H9 (cell line): ENCODE measurements at regions not wholly inside any gene's neighbourhood (a gene's known extent, or its start where the extent isn't known, plus 50 kb on each side); places are given as distances from the start of the nearest gene placed in this dataset.

Experiments used
- DNase-seq: peaks from one replicate; pipeline ENCODE4 v3.0.0-alpha.2; 2017
- H2AFZ ChIP-seq: one replicate; pipeline ENCODE4 v1.6.1; 2013; ENCODE audit warnings: mild to moderate bottlenecking, low read length, control low read depth, moderate library complexity
- H2AK5ac ChIP-seq: 2 replicates; pipeline ENCODE4 v1.6.1; 2013; ENCODE audit warnings: low read length, control low read depth, mixed read lengths; ENCODE audit not compliant: insufficient read length
- H2BK120ac ChIP-seq: one replicate; pipeline ENCODE4 v1.6.1; 2013; ENCODE audit warnings: low read depth, mild to moderate bottlenecking, low read length, control low read depth, inconsistent platforms; ENCODE audit not compliant: poor library complexity, severe bottlenecking
- H2BK12ac ChIP-seq: 2 replicates; pipeline ENCODE4 v1.6.1; 2013; ENCODE audit warnings: low read length, control low read depth, mixed read lengths, low read depth; ENCODE audit not compliant: insufficient read length
- H2BK15ac ChIP-seq: 2 replicates; pipeline ENCODE4 v1.6.1; 2013; ENCODE audit warnings: low read depth, low read length, control low read depth
- H2BK20ac ChIP-seq: one replicate; pipeline ENCODE4 v1.6.1; 2013; ENCODE audit warnings: low read depth, mild to moderate bottlenecking, low read length, control low read depth, inconsistent platforms; ENCODE audit not compliant: poor library complexity, severe bottlenecking
- H2BK5ac ChIP-seq: 2 replicates; pipeline ENCODE4 v1.6.1; 2013; ENCODE audit warnings: low read length, control low read depth, mixed read lengths; ENCODE audit not compliant: insufficient read length
- H3K14ac ChIP-seq: 2 replicates; pipeline ENCODE4 v1.6.1; 2013; ENCODE audit warnings: low read length, control low read depth; ENCODE audit not compliant: insufficient read depth
- H3K18ac ChIP-seq: 2 replicates; pipeline ENCODE4 v1.6.1; 2013; ENCODE audit warnings: low read depth, mild to moderate bottlenecking, mixed read lengths, low read length, control low read depth; ENCODE audit not compliant: insufficient read length
- H3K23ac ChIP-seq: 2 replicates; pipeline ENCODE4 v1.6.1; 2013; ENCODE audit warnings: low read length, control low read depth, mixed read lengths, low read depth; ENCODE audit not compliant: insufficient read length
- H3K23me2 ChIP-seq: 2 replicates; pipeline ENCODE4 v1.6.1; 2013; ENCODE audit warnings: low read depth, mild to moderate bottlenecking, mixed read lengths, low read length, control low read depth; ENCODE audit not compliant: insufficient read length, poor library complexity, severe bottlenecking
- H3K27ac ChIP-seq: 2 replicates; pipeline ENCODE4 v1.5.1; 2013; ENCODE audit warnings: low read length, control low read depth, mixed read lengths, low read depth; ENCODE audit not compliant: insufficient read length
- H3K27me3 ChIP-seq: 2 replicates; pipeline ENCODE4 v1.6.1; 2013; ENCODE audit warnings: low read length, control low read depth, inconsistent platforms; ENCODE audit not compliant: insufficient read depth
- H3K4ac ChIP-seq: 2 replicates; pipeline ENCODE4 v1.6.1; 2013; ENCODE audit warnings: low read depth, mild to moderate bottlenecking, control low read depth, inconsistent platforms, low read length, moderate library complexity
- H3K4me1 ChIP-seq: 2 replicates; pipeline ENCODE4 v1.6.1; 2013; ENCODE audit warnings: low read length, control low read depth, inconsistent platforms; ENCODE audit not compliant: insufficient read depth
- H3K4me2 ChIP-seq: 2 replicates; pipeline ENCODE4 v1.6.1; 2013; ENCODE audit warnings: low read length, control low read depth, mixed read lengths; ENCODE audit not compliant: insufficient read length, insufficient read depth
- H3K56ac ChIP-seq: 2 replicates; pipeline ENCODE4 v1.6.1; 2013; ENCODE audit warnings: low read depth, mild to moderate bottlenecking, mixed read lengths, low read length, control low read depth; ENCODE audit not compliant: insufficient read length
- H3K79me1 ChIP-seq: 2 replicates; pipeline ENCODE4 v1.6.1; 2013; ENCODE audit warnings: low read depth, mild to moderate bottlenecking, moderate library complexity, low read length, control low read depth, inconsistent platforms; ENCODE audit not compliant: insufficient read depth, poor library complexity, severe bottlenecking
- H3K79me2 ChIP-seq: 2 replicates; pipeline ENCODE4 v1.6.1; 2013; ENCODE audit warnings: low read length, control low read depth, inconsistent platforms; ENCODE audit not compliant: insufficient read depth
- H3K9ac ChIP-seq: 2 replicates; pipeline ENCODE4 v1.6.1; 2013; ENCODE audit warnings: low read length, control low read depth, mixed read lengths; ENCODE audit not compliant: insufficient read length; ENCODE audit errors: extremely low read depth
- H3K9me3 ChIP-seq: one replicate; pipeline ENCODE4 v1.6.1; 2013; ENCODE audit warnings: low read depth, low read length, inconsistent platforms; ENCODE audit not compliant: control insufficient read depth
- H3T11ph ChIP-seq: one replicate; pipeline ENCODE4 v1.6.1; 2013; ENCODE audit warnings: mild to moderate bottlenecking, low read length, control low read depth, inconsistent platforms
- H4K20me1 ChIP-seq: one replicate; pipeline ENCODE4 v1.6.1; 2013; ENCODE audit not compliant: control insufficient read depth, insufficient read length, insufficient read depth
- H4K5ac ChIP-seq: 2 replicates; pipeline ENCODE4 v1.6.1; 2013; ENCODE audit warnings: low read depth, mild to moderate bottlenecking, mixed read lengths, low read length, control low read depth; ENCODE audit not compliant: insufficient read length
- H4K8ac ChIP-seq: replicated peaks from 2 replicates; pipeline ENCODE4 v1.6.1; 2013; ENCODE audit warnings: low read length, control low read depth, mixed read lengths, low read depth; ENCODE audit not compliant: insufficient read length
- H4K91ac ChIP-seq: 2 replicates; pipeline ENCODE4 v1.6.1; 2013; ENCODE audit warnings: low read depth, mild to moderate bottlenecking, moderate library complexity, mixed read lengths, low read length, control low read depth; ENCODE audit not compliant: insufficient read length
- H3K27ac Mint-ChIP-seq, 3 experiments: 2 replicates in 2 of 3; 3 replicates in 1 of 3; pipeline ENCODE4 v1.8.0; 2020 to 2021; ENCODE audit warnings: mixed read lengths in 3 of 3, mild to moderate bottlenecking in 1 of 3, moderate library complexity in 1 of 3
- H3K27me3 Mint-ChIP-seq: 2 replicates; pipeline ENCODE4 v1.8.0; 2021; ENCODE audit warnings: low read depth, mild to moderate bottlenecking, moderate library complexity, mixed read lengths
- H3K36me3 Mint-ChIP-seq, 3 experiments: 2 replicates in 2 of 3; 3 replicates in 1 of 3; pipeline ENCODE4 v1.8.0; 2020 to 2021; ENCODE audit warnings: low read depth in 3 of 3, mixed read lengths in 3 of 3; ENCODE audit not compliant: insufficient read depth in 1 of 3
- H3K4me1 Mint-ChIP-seq, 2 experiments: 2 replicates each; pipeline ENCODE4 v1.8.0; 2020; ENCODE audit warnings: mixed read lengths in 2 of 2
- H3K4me3 Mint-ChIP-seq, 2 experiments: 2 replicates in 1 of 2; 3 replicates in 1 of 2; pipeline ENCODE4 v1.8.0; 2020 to 2021; ENCODE audit warnings: mild to moderate bottlenecking in 2 of 2, mixed read lengths in 2 of 2, moderate library complexity in 1 of 2
- H3K9me3 Mint-ChIP-seq, 2 experiments: 2 replicates in 1 of 2; 3 replicates in 1 of 2; pipeline ENCODE4 v1.8.0; 2020; ENCODE audit warnings: mild to moderate bottlenecking in 2 of 2, mixed read lengths in 2 of 2, moderate library complexity in 1 of 2
- WGBS: extraction: QIAGEN DNeasy Blood & Tissue Kit; methylation state at CpG from one replicate; pipeline ENCODE4 v1.1.7; 2013; ENCODE audit warnings: missing lambda C conversion rate, low lambda C conversion rate, mixed read lengths; ENCODE audit not compliant: insufficient read length; ENCODE audit errors: extremely low coverage; 5-methylcytosine and 5-hydroxymethylcytosine counted together
- TF ChIP-seq, protein P1 (sequence below): fragments of 200-600 bp; sonication (generic); conservative IDR thresholded peaks from 3 replicates; pipeline ENCODE4 v1.8.0; 2021; ENCODE audit warnings: antibody characterized with exemption, mild to moderate bottlenecking

DNA sequence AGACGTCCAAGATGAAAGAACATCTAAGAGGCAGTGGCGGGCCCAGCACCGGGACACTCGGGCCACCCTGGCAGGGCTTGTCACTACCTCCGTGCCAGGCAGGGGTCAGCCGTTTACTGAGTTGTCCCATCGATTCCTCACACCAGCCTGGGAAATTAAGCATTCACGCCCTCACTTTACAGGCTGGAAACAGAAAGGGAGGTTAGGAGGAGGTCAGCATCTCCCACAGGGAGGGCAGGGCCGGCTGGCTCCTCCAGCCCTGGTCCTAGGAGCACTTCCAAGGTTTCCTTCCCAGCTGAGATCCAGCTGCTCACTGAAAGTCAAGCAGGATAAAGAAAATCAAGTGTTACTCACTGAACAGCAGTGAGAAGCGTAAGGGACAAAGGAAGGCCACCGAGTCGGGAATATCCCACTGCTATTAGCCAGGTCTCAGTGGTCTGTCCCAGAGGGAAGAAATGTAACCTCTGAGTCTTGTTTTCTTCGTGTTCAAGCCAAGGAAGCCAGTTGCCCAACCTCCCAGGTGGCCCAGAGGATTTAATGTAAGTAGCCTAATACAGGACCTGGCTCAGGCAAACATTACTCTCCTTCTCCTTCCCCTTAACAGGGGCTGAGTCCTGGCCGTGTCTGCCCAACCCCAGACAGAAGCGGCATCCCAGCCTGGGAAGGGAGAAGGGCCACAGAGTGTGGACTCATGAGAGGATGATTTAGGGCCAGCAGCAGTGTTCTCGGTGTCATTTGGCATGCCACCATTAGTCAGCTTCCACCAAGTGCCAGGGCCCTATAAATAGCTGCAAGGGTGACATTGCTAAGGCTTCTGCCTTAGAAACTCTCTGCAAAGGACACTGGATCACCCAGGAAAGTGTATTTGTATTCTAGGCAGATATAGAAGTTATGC, 203.1 kb upstream of the GALNT2 start:
- TF ChIP-seq, protein P1, sequence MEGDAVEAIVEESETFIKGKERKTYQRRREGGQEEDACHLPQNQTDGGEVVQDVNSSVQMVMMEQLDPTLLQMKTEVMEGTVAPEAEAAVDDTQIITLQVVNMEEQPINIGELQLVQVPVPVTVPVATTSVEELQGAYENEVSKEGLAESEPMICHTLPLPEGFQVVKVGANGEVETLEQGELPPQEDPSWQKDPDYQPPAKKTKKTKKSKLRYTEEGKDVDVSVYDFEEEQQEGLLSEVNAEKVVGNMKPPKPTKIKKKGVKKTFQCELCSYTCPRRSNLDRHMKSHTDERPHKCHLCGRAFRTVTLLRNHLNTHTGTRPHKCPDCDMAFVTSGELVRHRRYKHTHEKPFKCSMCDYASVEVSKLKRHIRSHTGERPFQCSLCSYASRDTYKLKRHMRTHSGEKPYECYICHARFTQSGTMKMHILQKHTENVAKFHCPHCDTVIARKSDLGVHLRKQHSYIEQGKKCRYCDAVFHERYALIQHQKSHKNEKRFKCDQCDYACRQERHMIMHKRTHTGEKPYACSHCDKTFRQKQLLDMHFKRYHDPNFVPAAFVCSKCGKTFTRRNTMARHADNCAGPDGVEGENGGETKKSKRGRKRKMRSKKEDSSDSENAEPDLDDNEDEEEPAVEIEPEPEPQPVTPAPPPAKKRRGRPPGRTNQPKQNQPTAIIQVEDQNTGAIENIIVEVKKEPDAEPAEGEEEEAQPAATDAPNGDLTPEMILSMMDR = no peak
- Histone ChIP-seq H3K9me3 (no peaks in the 10 kb centered on the region), H4K91ac (no peak overlapping the region), H2BK20ac (no peak overlapping the region), H3K27me3 (no peaks in the 10 kb centered on the region), H2AFZ (no peak overlapping the region), H3K14ac (no peak overlapping the region), H3K23ac (no peak overlapping the region), H3K4ac (no peak overlapping the region), H3K79me1 (no peaks in the 10 kb centered on the region), H3K56ac (no peak overlapping the region), H2BK15ac (no peak overlapping the region), H3T11ph (no peak overlapping the region), H2AK5ac (no peak overlapping the region), H3K79me2 (no peaks in the 10 kb centered on the region), H3K9ac (no peak overlapping the region), H3K27ac (no peak overlapping the region), H3K4me2 (no peak overlapping the region), H2BK12ac (no peak overlapping the region), H4K8ac (no peak overlapping the region), H3K23me2 (no peaks in the 10 kb centered on the region), H2BK5ac (no peak overlapping the region), H4K5ac (no peak overlapping the region), H2BK120ac (no peak overlapping the region), H3K18ac (no peak overlapping the region), H4K20me1 (no peaks in the 10 kb centered on the region), H3K4me1 (peaks cover 6% of the 10 kb centered on the region; the same call in 1 of the 2 replicates)
- H3K27me3 Mint-ChIP-seq = peaks cover 3% of the 10 kb centered on the region; the same call in 1 of the 2 replicates
- no CpG with 5 or more reads among the region's 16 CpGs for WGBS
- no peak overlapping the region for H3K27ac Mint-ChIP-seq
- H3K4me3 Mint-ChIP-seq = no peak overlapping the region
- H3K4me1 Mint-ChIP-seq = peaks cover 26 to 30% of the 10 kb centered on the region in 2 experiments
- H3K36me3 Mint-ChIP-seq = no peaks in the 10 kb centered on the region
- no peaks in the 10 kb centered on the region for H3K9me3 Mint-ChIP-seq
- DNase-seq = no peak
